Cardiac muscle cell (in vitro differentiated cells and primary cell): ENCODE measurements at regions not wholly inside any gene's neighbourhood (a gene's known extent, or its start where the extent isn't known, plus 50 kb on each side); places are given as distances from the start of the nearest gene placed in this dataset.

Experiments used
- DNase-seq, 2 donors: peaks; one replicate each; pipeline versions ENCODE4 v3.0.0 to v3.0.0-alpha.2; 2010 to 2017; ENCODE audit warnings: low read depth in 1 of 2, low spot score in 1 of 2
- H3K27ac ChIP-seq: fragments of 200-600 bp; sonication (generic); 2 replicates; pipeline ENCODE4 v1.5.1; 2016
- H3K27me3 ChIP-seq: fragments of 200-600 bp; sonication (generic); 2 replicates; pipeline ENCODE4 v1.6.0; 2016; ENCODE audit warnings: control low read depth
- H3K36me3 ChIP-seq: fragments of 200-600 bp; sonication (generic); 2 replicates; pipeline ENCODE4 v1.5.1; 2016; ENCODE audit warnings: control low read depth
- H3K4me1 ChIP-seq: fragments of 200-600 bp; sonication (generic); 2 replicates; pipeline ENCODE4 v1.8.1; 2017; ENCODE audit warnings: low read depth, mild to moderate bottlenecking, mixed run types
- H3K4me3 ChIP-seq: fragments of 200-600 bp; sonication (generic); 2 replicates; pipeline ENCODE4 v1.5.1; 2016; ENCODE audit warnings: mild to moderate bottlenecking
- H3K9me3 ChIP-seq: fragments of 200-600 bp; sonication (generic); 2 replicates; pipeline ENCODE4 v1.5.1; 2017; ENCODE audit warnings: low read depth, mild to moderate bottlenecking, control low read depth
- CTCF ChIP-seq: IDR thresholded peaks from 2 replicates; pipeline ENCODE4 v1.5.1; 2012; ENCODE audit warnings: low read depth, mild to moderate bottlenecking, low read length

- Histone ChIP-seq H3K9me3 (no peaks in the 10 kb centered on the region), H3K36me3 (no peaks in the 10 kb centered on the region), H3K27me3 (no peaks in the 10 kb centered on the region), H3K4me3 (no peak overlapping the region), H3K27ac (no peak overlapping the region), H3K4me1 (no peaks in the 10 kb centered on the region)
- TF ChIP-seq CTCF: no peak
- no peak for DNase-seq
Observed at GRCh38 chr4:24713604-24714003, 81.8 kb upstream of the SOD3 start.

GRCh38 chr4:24719615-24720014 lies 75.8 kb upstream of the SOD3 start:
- Histone ChIP-seq H3K4me1 (no peaks in the 10 kb centered on the region), H3K36me3 (no peaks in the 10 kb centered on the region), H3K27ac (no peak overlapping the region), H3K27me3 (no peaks in the 10 kb centered on the region), H3K4me3 (no peak overlapping the region), H3K9me3 (no peaks in the 10 kb centered on the region)
- DNase-seq: no peak
- TF ChIP-seq CTCF: no peak

GRCh38 chr4:24720436-24720835 lies 74.9 kb upstream of the SOD3 start:
- no peak for TF ChIP-seq CTCF
- H3K36me3 ChIP-seq: no peaks in the 10 kb centered on the region
- no peaks in the 10 kb centered on the region for H3K9me3 ChIP-seq
- H3K27ac ChIP-seq: no peak overlapping the region
- no peaks in the 10 kb centered on the region for H3K4me1 ChIP-seq
- DNase-seq: peak in 1 of 2 donors; percentile 10
- no peak overlapping the region for H3K4me3 ChIP-seq
- H3K27me3 ChIP-seq: no peaks in the 10 kb centered on the region

GRCh38 chr4:24720979-24721378 lies 74.4 kb upstream of the SOD3 start:
- H3K36me3 ChIP-seq: no peaks in the 10 kb centered on the region

DNA sequence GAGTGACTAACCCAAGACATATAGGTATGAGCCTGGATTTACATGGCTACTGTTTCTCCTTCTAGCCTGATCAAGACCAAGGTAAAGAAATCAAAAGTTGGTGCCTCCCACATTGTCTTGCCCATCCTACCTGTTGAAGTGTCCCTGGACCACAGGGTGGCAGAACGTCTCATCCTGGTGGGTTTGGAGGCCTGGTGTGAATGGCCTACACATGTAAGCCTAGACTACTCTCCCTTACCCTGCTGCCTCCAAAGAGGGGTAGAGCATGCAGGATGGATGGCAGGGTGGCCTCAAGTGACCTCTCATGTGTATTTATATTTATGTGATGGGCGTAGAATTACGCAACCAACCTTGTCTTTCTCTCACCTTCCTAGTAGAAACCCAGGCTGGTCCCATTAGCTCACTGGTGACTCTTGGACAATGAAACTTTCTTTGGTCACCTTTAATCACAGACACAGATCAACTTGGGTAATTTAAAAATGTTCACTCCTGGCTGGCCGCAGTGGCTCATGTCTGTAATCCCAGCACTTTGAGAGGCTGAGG lies 73.3 kb upstream of the SOD3 start:
- Histone ChIP-seq H3K36me3 (no peaks in the 10 kb centered on the region), H3K27me3 (no peaks in the 10 kb centered on the region), H3K4me3 (no peak overlapping the region), H3K4me1 (no peaks in the 10 kb centered on the region), H3K27ac (no peak overlapping the region), H3K9me3 (no peaks in the 10 kb centered on the region)
- no peak for TF ChIP-seq CTCF
- no peak for DNase-seq

More at GRCh38 chr4:24720979-24721378, 74.4 kb upstream of the SOD3 start:
- DNase-seq: no peak
- no peaks in the 10 kb centered on the region for H3K9me3 ChIP-seq
- no peak overlapping the region for H3K27ac ChIP-seq
- no peaks in the 10 kb centered on the region for H3K27me3 ChIP-seq
- TF ChIP-seq CTCF: no peak
- H3K4me1 ChIP-seq: no peaks in the 10 kb centered on the region
- H3K4me3 ChIP-seq: no peak overlapping the region
